ENCODE measurements at regions not wholly inside any gene's neighbourhood (a gene's known extent, or its start where the extent isn't known, plus 50 kb on each side); places are given as distances from the start of the nearest gene placed in this dataset.

DNA sequence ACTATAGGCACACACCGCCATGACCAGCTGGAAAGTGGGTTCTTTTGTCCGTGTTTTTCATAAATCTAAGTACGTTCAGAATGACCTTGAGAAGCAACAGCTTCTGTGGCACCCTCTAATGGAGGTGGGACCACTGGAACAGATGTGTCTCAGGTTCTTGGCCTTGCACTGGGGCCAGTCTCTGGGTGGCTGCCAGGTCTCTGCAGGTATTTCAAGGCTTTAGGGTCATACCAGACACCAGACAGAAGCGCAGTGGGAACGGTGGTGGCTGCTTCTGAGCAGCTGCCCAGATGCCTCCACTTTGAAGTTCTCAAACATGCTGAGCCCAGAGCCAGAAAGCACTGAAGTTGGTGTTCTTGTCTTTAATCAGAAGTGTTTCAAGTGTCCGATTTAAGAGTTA is 75.0 kb upstream of the RBM19 start:
- CTCF ChIA-PET: no interaction called here
- no peaks in the 10 kb centered on the region for H3K9me2 ChIP-seq (ENCODE audit: insufficient read depth)

More for the DNA sequence above, 75.0 kb upstream of the RBM19 start:
- no peak overlapping the region for H3K4me2 ChIP-seq (ENCODE audit: low read length)
- BruUV-seq (replicated peaks): no TSS peak
- no peaks in the 10 kb centered on the region for H3K79me2 ChIP-seq (ENCODE audit: insufficient read depth, low read length)
- H4K20me1 ChIP-seq (ENCODE audit: insufficient read depth): no peaks in the 10 kb centered on the region; the same call in 1 of the 2 replicates
- no peak overlapping the region for H3K27ac ChIP-seq (ENCODE audit: low read depth, low read length)
- H3K9ac ChIP-seq (ENCODE audit: low read length): no peak overlapping the region
- H3K27me3 ChIP-seq (ENCODE audit: insufficient read depth, low read length): peaks cover 59% of the 10 kb centered on the region
- ATAC-seq: no peak
- H3K9me3 ChIP-seq (ENCODE audit: control insufficient read depth in 1 of 2, insufficient read depth in 1 of 2, low read depth in 1 of 2, low read length in 2 of 2): no peaks in the 10 kb centered on the region
- H3K4me3 ChIP-seq (replicated peaks in 1 of 2; ENCODE audit: low read depth in 1 of 2, low read length in 2 of 2): no peak overlapping the region
- POLR2A ChIA-PET: no interaction called here
- DNase-seq (ENCODE audit: low read depth, low spot score): no peak
- intact Hi-C loops (cut with micrococcal nuclease): no loop called here
- H2AFZ ChIP-seq (ENCODE audit: low read depth, low read length, poor library complexity, severe bottlenecking): no peak overlapping the region
- no peaks in the 10 kb centered on the region for H3K4me1 ChIP-seq (ENCODE audit: control insufficient read depth in 1 of 2, insufficient read depth in 2 of 2, low read length in 2 of 2)
- TF ChIP-seq EZH2phosphoT487 (IDR thresholded peaks at IDR 0.05; ENCODE audit: borderline replicate concordance) (no peak), ELF1 (IDR thresholded peaks at IDR 0.05; ENCODE audit: borderline replicate concordance, low read depth) (no peak), FOSL1 (IDR thresholded peaks at IDR 0.05; ENCODE audit: low read depth) (no peak), JUND (IDR thresholded peaks at IDR 0.05) (no peak), YY1 (IDR thresholded peaks at IDR 0.05; ENCODE audit: extremely low read depth, insufficient replicate concordance, low read depth, low read length) (no peak), ZFX (IDR thresholded peaks at IDR 0.05) (no peak), EZH2 (IDR thresholded peaks at IDR 0.05) (no peak), ZNF274 (IDR thresholded peaks at IDR 0.05; ENCODE audit: low read depth, low read length) (no peak), CEBPB (IDR thresholded peaks at IDR 0.05; ENCODE audit: low read depth) (no peak), TCF7L2 (IDR thresholded peaks at IDR 0.05; ENCODE audit: borderline replicate concordance, extremely low read depth, insufficient read depth, insufficient read length) (no peak), SP1 (IDR thresholded peaks at IDR 0.05; ENCODE audit: low read depth) (no peak), EGR1 (IDR thresholded peaks at IDR 0.05; ENCODE audit: low read depth) (no peak), CBX3 (IDR thresholded peaks at IDR 0.05; ENCODE audit: low read depth) (no peak)
- TF ChIP-seq, protein P1, sequence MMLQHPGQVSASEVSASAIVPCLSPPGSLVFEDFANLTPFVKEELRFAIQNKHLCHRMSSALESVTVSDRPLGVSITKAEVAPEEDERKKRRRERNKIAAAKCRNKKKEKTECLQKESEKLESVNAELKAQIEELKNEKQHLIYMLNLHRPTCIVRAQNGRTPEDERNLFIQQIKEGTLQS (IDR thresholded peaks at IDR 0.05): no peak
- TF ChIP-seq, protein P2, sequence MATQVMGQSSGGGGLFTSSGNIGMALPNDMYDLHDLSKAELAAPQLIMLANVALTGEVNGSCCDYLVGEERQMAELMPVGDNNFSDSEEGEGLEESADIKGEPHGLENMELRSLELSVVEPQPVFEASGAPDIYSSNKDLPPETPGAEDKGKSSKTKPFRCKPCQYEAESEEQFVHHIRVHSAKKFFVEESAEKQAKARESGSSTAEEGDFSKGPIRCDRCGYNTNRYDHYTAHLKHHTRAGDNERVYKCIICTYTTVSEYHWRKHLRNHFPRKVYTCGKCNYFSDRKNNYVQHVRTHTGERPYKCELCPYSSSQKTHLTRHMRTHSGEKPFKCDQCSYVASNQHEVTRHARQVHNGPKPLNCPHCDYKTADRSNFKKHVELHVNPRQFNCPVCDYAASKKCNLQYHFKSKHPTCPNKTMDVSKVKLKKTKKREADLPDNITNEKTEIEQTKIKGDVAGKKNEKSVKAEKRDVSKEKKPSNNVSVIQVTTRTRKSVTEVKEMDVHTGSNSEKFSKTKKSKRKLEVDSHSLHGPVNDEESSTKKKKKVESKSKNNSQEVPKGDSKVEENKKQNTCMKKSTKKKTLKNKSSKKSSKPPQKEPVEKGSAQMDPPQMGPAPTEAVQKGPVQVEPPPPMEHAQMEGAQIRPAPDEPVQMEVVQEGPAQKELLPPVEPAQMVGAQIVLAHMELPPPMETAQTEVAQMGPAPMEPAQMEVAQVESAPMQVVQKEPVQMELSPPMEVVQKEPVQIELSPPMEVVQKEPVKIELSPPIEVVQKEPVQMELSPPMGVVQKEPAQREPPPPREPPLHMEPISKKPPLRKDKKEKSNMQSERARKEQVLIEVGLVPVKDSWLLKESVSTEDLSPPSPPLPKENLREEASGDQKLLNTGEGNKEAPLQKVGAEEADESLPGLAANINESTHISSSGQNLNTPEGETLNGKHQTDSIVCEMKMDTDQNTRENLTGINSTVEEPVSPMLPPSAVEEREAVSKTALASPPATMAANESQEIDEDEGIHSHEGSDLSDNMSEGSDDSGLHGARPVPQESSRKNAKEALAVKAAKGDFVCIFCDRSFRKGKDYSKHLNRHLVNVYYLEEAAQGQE (IDR thresholded peaks at IDR 0.05; ENCODE audit: low read depth): no peak
- TF ChIP-seq, protein P3, sequence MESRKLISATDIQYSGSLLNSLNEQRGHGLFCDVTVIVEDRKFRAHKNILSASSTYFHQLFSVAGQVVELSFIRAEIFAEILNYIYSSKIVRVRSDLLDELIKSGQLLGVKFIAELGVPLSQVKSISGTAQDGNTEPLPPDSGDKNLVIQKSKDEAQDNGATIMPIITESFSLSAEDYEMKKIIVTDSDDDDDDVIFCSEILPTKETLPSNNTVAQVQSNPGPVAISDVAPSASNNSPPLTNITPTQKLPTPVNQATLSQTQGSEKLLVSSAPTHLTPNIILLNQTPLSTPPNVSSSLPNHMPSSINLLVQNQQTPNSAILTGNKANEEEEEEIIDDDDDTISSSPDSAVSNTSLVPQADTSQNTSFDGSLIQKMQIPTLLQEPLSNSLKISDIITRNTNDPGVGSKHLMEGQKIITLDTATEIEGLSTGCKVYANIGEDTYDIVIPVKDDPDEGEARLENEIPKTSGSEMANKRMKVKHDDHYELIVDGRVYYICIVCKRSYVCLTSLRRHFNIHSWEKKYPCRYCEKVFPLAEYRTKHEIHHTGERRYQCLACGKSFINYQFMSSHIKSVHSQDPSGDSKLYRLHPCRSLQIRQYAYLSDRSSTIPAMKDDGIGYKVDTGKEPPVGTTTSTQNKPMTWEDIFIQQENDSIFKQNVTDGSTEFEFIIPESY (IDR thresholded peaks at IDR 0.05; ENCODE audit: extremely low read depth, insufficient replicate concordance, low read length): no peak
- RAD21 ChIA-PET (ENCODE audit: low non-redundant PET in 1 of 2, low total read pairs in 2 of 2, uncharacterized antibody in 2 of 2, unreplicated experiment in 2 of 2): no interaction called here
- no peaks in the 10 kb centered on the region for H3K36me3 ChIP-seq (ENCODE audit: control insufficient read depth in 1 of 2, insufficient read depth in 2 of 2, low read length in 2 of 2)
